IMR-90 (cell line): ENCODE measurements at regions not wholly inside any gene's neighbourhood (a gene's known extent, or its start where the extent isn't known, plus 50 kb on each side); places are given as distances from the start of the nearest gene placed in this dataset.

Source experiments
- ATAC-seq: fragments of 200-7000 bp; cut with Tn5 transposase; 2 replicates; pipeline ENCODE4 v1.9.1; 2020; ENCODE audit warnings: low read depth, mild to moderate bottlenecking, moderate library complexity
- BruUV-seq: library from RNA; stranded (reverse); fragments of 400-500 nt; replicated peaks from 2 replicates; lab custom pipeline; 2021; lab: Mats Ljungman, UMichigan
- CTCF ChIA-PET: fragments of 300-600 bp; formaldehyde crosslinking; extraction: SDS; loops from one replicate; lab custom pipeline; 2021; ENCODE audit warnings: antibody characterized with exemption; lab: Yijun Ruan, JAX
- POLR2A ChIA-PET: fragments of 300-600 bp; sonication (Branson Sonifier 250); formaldehyde crosslinking; loops from one replicate; lab custom pipeline; 2022; ENCODE audit warnings: antibody characterized with exemption; ENCODE audit not compliant: unreplicated experiment; lab: Charles Lee
- DNase-seq: peaks from one replicate; pipeline ENCODE4 v3.0.0; 2013
- H2AFZ ChIP-seq: replicated peaks from 2 replicates; pipeline ENCODE3; 2013; ENCODE audit warnings: low read length, mild to moderate bottlenecking; ENCODE audit not compliant: poor library complexity
- H2AK5ac ChIP-seq: 2 replicates; pipeline ENCODE4 v1.6.1; 2013; ENCODE audit warnings: low read depth, low read length, inconsistent platforms
- H2AK9ac ChIP-seq: replicated peaks from 2 replicates; pipeline ENCODE3; 2013; ENCODE audit warnings: mild to moderate bottlenecking, low read depth, low read length, moderate library complexity; ENCODE audit not compliant: poor library complexity
- H2BK120ac ChIP-seq: 2 replicates; pipeline ENCODE4 v1.6.1; 2013; ENCODE audit warnings: low read depth, low read length, inconsistent platforms
- H2BK15ac ChIP-seq: 3 replicates; pipeline ENCODE4 v1.6.1; 2013; ENCODE audit warnings: low read depth, low read length, inconsistent platforms
- H2BK20ac ChIP-seq: 2 replicates; pipeline ENCODE4 v1.6.1; 2013; ENCODE audit warnings: low read depth, mild to moderate bottlenecking, inconsistent platforms, low read length, moderate library complexity
- H2BK5ac ChIP-seq: 2 replicates; pipeline ENCODE4 v1.6.1; 2013; ENCODE audit warnings: mild to moderate bottlenecking, low read depth, low read length, inconsistent platforms; ENCODE audit not compliant: poor library complexity, severe bottlenecking
- H3K14ac ChIP-seq: replicated peaks from 2 replicates; pipeline ENCODE4 v1.6.1; 2013; ENCODE audit warnings: low read depth, low read length, inconsistent platforms
- H3K18ac ChIP-seq: 2 replicates; pipeline ENCODE4 v1.6.1; 2013; ENCODE audit warnings: low read depth, low read length, control low read depth
- H3K23ac ChIP-seq: 2 replicates; pipeline ENCODE4 v1.6.1; 2013; ENCODE audit warnings: low read depth, low read length, inconsistent platforms
- H3K27ac ChIP-seq: 2 replicates; pipeline ENCODE4 v1.5.1; 2013; ENCODE audit warnings: mild to moderate bottlenecking, control low read depth, low read length; ENCODE audit not compliant: insufficient read depth
- H3K27me3 ChIP-seq: 2 replicates; pipeline ENCODE4 v1.6.1; 2013; ENCODE audit warnings: low read length; ENCODE audit not compliant: control insufficient read depth, insufficient read depth
- H3K36me3 ChIP-seq: 2 replicates; pipeline ENCODE4 v1.6.1; 2013; ENCODE audit warnings: low read length, mixed read lengths; ENCODE audit not compliant: control insufficient read depth, insufficient read depth
- H3K4ac ChIP-seq: 2 replicates; pipeline ENCODE4 v1.6.1; 2013; ENCODE audit warnings: low read depth, low read length, inconsistent platforms
- H3K4me1 ChIP-seq: 2 replicates; pipeline ENCODE4 v1.6.1; 2013; ENCODE audit warnings: low read length, mixed read lengths; ENCODE audit not compliant: control insufficient read depth, insufficient read depth
- H3K4me2 ChIP-seq: 2 replicates; pipeline ENCODE4 v1.6.1; 2013; ENCODE audit warnings: low read depth, mild to moderate bottlenecking, control low read depth, low read length, moderate library complexity
- H3K4me3 ChIP-seq: 2 replicates; pipeline ENCODE4 v1.5.1; 2013; ENCODE audit warnings: low read depth, mild to moderate bottlenecking, control low read depth, low read length, moderate library complexity; ENCODE audit not compliant: insufficient read depth
- H3K56ac ChIP-seq: 2 replicates; pipeline ENCODE4 v1.6.1; 2013; ENCODE audit warnings: low read length, inconsistent platforms; ENCODE audit not compliant: insufficient read depth; ENCODE audit errors: extremely low read depth
- H3K79me1 ChIP-seq, 2 experiments: 2 replicates each; pipeline ENCODE4 v1.6.1; 2013; ENCODE audit warnings: low read length in 2 of 2, inconsistent platforms in 1 of 2, low read depth in 1 of 2
- H3K9ac ChIP-seq: 2 replicates; pipeline ENCODE4 v1.6.1; 2013; ENCODE audit warnings: low read depth, low read length, control low read depth
- H3K9me1 ChIP-seq: 2 replicates; pipeline ENCODE4 v1.6.1; 2013; ENCODE audit warnings: low read length, inconsistent platforms; ENCODE audit not compliant: insufficient read depth
- H3K9me3 ChIP-seq: 2 replicates; pipeline ENCODE4 v1.6.1; 2013; ENCODE audit warnings: low read length; ENCODE audit not compliant: control insufficient read depth, insufficient read depth
- H4K20me1 ChIP-seq: 2 replicates; pipeline ENCODE4 v1.6.1; 2013; ENCODE audit warnings: low read length, inconsistent platforms; ENCODE audit not compliant: insufficient read depth
- H4K5ac ChIP-seq: 2 replicates; pipeline ENCODE4 v1.6.1; 2013; ENCODE audit warnings: mild to moderate bottlenecking, low read depth, low read length, control low read depth
- H4K8ac ChIP-seq, 2 experiments: 2 replicates each; pipeline ENCODE4 v1.6.1; 2013; ENCODE audit warnings: low read depth in 2 of 2, low read length in 2 of 2, control low read depth in 1 of 2, inconsistent platforms in 1 of 2
- H4K91ac ChIP-seq: 2 replicates; pipeline ENCODE4 v1.6.1; 2013; ENCODE audit warnings: low read depth, low read length, inconsistent platforms; ENCODE audit not compliant: insufficient read depth
- BHLHE40 ChIP-seq: fragments of 150-350 bp; IDR thresholded peaks from 2 replicates; pipeline ENCODE4 v1.6.1; 2016; ENCODE audit warnings: mild to moderate bottlenecking, low read depth, low read length
- CEBPB ChIP-seq: IDR thresholded peaks from 2 replicates; pipeline ENCODE4 v1.6.1; 2012; ENCODE audit warnings: low read depth, low read length, improper control_type of control experiment
- CHD1 ChIP-seq: IDR thresholded peaks from 2 replicates; pipeline ENCODE4 v1.6.1; 2012; ENCODE audit warnings: low read depth, low read length, improper control_type of control experiment
- CTCF ChIP-seq: conservative IDR thresholded peaks from 2 replicates; pipeline ENCODE4 v1.5.1; 2012; ENCODE audit warnings: mild to moderate bottlenecking, low read depth, low read length, improper control_type of control experiment
- ELK1 ChIP-seq: fragments of 150-350 bp; IDR thresholded peaks from 2 replicates; pipeline ENCODE4 v1.6.1; 2016; ENCODE audit warnings: low read depth, mild to moderate bottlenecking, low read length, moderate library complexity, borderline replicate concordance
- FOS ChIP-seq: fragments of 150-350 bp; IDR thresholded peaks from 2 replicates; pipeline ENCODE4 v1.6.1; 2016; ENCODE audit warnings: low read depth, low read length
- MAFK ChIP-seq: IDR thresholded peaks from 2 replicates; pipeline ENCODE4 v1.6.1; 2012; ENCODE audit warnings: low read depth, low read length, improper control_type of control experiment
- MAZ ChIP-seq: IDR thresholded peaks from 2 replicates; pipeline ENCODE4 v1.6.1; 2012; ENCODE audit warnings: low read depth, mild to moderate bottlenecking, low read length, improper control_type of control experiment, moderate library complexity, borderline replicate concordance
- MXI1 ChIP-seq: IDR thresholded peaks from 2 replicates; pipeline ENCODE4 v1.6.1; 2012; ENCODE audit warnings: low read depth, mild to moderate bottlenecking, low read length, moderate library complexity, borderline replicate concordance
- NFE2L2 ChIP-seq: fragments of 150-350 bp; IDR thresholded peaks from 2 replicates; pipeline ENCODE4 v1.6.1; 2016; ENCODE audit warnings: low read depth, mild to moderate bottlenecking, low read length
- POLR2A ChIP-seq: IDR thresholded peaks from 2 replicates; pipeline ENCODE4 v1.6.1; 2012; ENCODE audit warnings: mild to moderate bottlenecking, low read depth, low read length
- RAD21 ChIP-seq: IDR thresholded peaks from 2 replicates; pipeline ENCODE4 v1.6.1; 2012; ENCODE audit warnings: low read length, improper control_type of control experiment
- RCOR1 ChIP-seq: IDR thresholded peaks from 2 replicates; pipeline ENCODE4 v1.6.1; 2012; ENCODE audit warnings: mild to moderate bottlenecking, low read length, improper control_type of control experiment; ENCODE audit not compliant: insufficient replicate concordance
- RFX5 ChIP-seq: IDR thresholded peaks from 2 replicates; pipeline ENCODE4 v1.8.0; 2012; ENCODE audit warnings: low read depth, mild to moderate bottlenecking, low read length, moderate library complexity
- SMC3 ChIP-seq: fragments of 150-350 bp; IDR thresholded peaks from 2 replicates; pipeline ENCODE4 v1.6.1; 2016; ENCODE audit warnings: low read depth, mild to moderate bottlenecking, antibody characterized with exemption, low read length, moderate library complexity
- USF2 ChIP-seq: fragments of 150-350 bp; IDR thresholded peaks from 2 replicates; pipeline ENCODE4 v1.6.1; 2017; ENCODE audit warnings: mild to moderate bottlenecking, antibody characterized with exemption, low read length, low read depth
- WGBS, 2 experiments: methylation state at CpG; one replicate each; pipeline versions ENCODE4 v1.1.5 to v1.1.7; 2013; ENCODE audit warnings: missing lambda C conversion rate in 2 of 2; ENCODE audit not compliant: insufficient read length in 1 of 2; ENCODE audit errors: extremely low coverage in 2 of 2; 5-methylcytosine and 5-hydroxymethylcytosine counted together
- dilution Hi-C: fragments of 300-500 bp; cut with HindIII; formaldehyde crosslinking; loops from one replicate; pipeline ENCODE4 v1.14.3; 2018; ENCODE audit warnings: low sequenced_read_pairs; ENCODE audit not compliant: unreplicated experiment
- in situ Hi-C: fragments of 300-500 bp; cut with MboI; formaldehyde crosslinking; loops from 3 replicates; pipeline ENCODE4 v1.14.3; 2019; ENCODE audit warnings: low sequenced_read_pairs, inconsistent platforms, mixed read lengths
- intact Hi-C: fragments of 100-400 bp; cut with micrococcal nuclease; formaldehyde crosslinking; loops from 2 replicates; pipeline ENCODE4 v1.10.0; 2022

- CTCF ChIA-PET, result interaction anchor here (0.7 kb wide), 1 partner anchor 213 kb away, joined by 7 read pairs; no protein-coding TSS in a partner anchor
- H3K14ac ChIP-seq, result no peak overlapping the region
- H2AFZ ChIP-seq, result no peak overlapping the region
- POLR2A ChIA-PET, result interaction anchor here (0.6 kb wide), 1 partner anchor 25 kb away, joined by 3 read pairs; no protein-coding TSS in a partner anchor
- 20% methylated on average over 1 of the region's 3 CpGs; no CpG with 5 or more reads in 1 of the 2 experiments for WGBS, 2 experiments
- H3K4me1 ChIP-seq, result no peaks in the 10 kb centered on the region
- no peak overlapping the region for H3K4me3 ChIP-seq
- H2AK9ac ChIP-seq, result no peak overlapping the region
- H2AK5ac ChIP-seq, result no peak overlapping the region
- H2BK15ac ChIP-seq, result no peak overlapping the region
- no peak for TF ChIP-seq RAD21
- no peak for TF ChIP-seq ELK1
- no peak for TF ChIP-seq FOS
- no peak for TF ChIP-seq CTCF
- TF ChIP-seq USF2, result no peak
- TF ChIP-seq BHLHE40, result no peak
- TF ChIP-seq CHD1, result no peak
- no peak for TF ChIP-seq MAFK
- no peak for TF ChIP-seq RCOR1
- no peak for TF ChIP-seq NFE2L2
- TF ChIP-seq MAZ, result no peak
- TF ChIP-seq POLR2A, result no peak
- no peak for TF ChIP-seq SMC3
- TF ChIP-seq MXI1, result no peak
- no peak for TF ChIP-seq CEBPB
- TF ChIP-seq RFX5, result no peak
- no peak overlapping the region for H3K56ac ChIP-seq
- in situ Hi-C loops, result no loop called here
- no peaks in the 10 kb centered on the region for H3K9me1 ChIP-seq
- H3K4me2 ChIP-seq, result no peak overlapping the region
- dilution Hi-C loops, result no loop called here
- H3K9me3 ChIP-seq, result no peaks in the 10 kb centered on the region
- no peak overlapping the region for H3K18ac ChIP-seq
- no peak overlapping the region for H4K8ac ChIP-seq
- H2BK120ac ChIP-seq, result no peak overlapping the region
- no peaks in the 10 kb centered on the region for H3K36me3 ChIP-seq
- no peak overlapping the region for H3K9ac ChIP-seq
- no peak overlapping the region for H3K23ac ChIP-seq
- no peak for DNase-seq
- no peaks in the 10 kb centered on the region for H3K27me3 ChIP-seq
- H3K27ac ChIP-seq, result no peak overlapping the region
- H2BK5ac ChIP-seq, result no peak overlapping the region
- intact Hi-C loops, result no loop called here
- H3K4ac ChIP-seq, result no peak overlapping the region
- BruUV-seq, result no TSS peak
- H2BK20ac ChIP-seq, result no peak overlapping the region
- H3K79me1 ChIP-seq, result no peaks in the 10 kb centered on the region
- H4K91ac ChIP-seq, result no peak overlapping the region
- ATAC-seq, result no peak
- H4K5ac ChIP-seq, result no peak overlapping the region
- no peaks in the 10 kb centered on the region for H4K20me1 ChIP-seq
Observed at GRCh38 chr13:78033509-78033908, 114.9 kb upstream of the EDNRB start.
